NCI-H526 treated with DMSO at 0.1 percent for 48 hours (cell line): ENCODE measurements at regions not wholly inside any gene's neighbourhood (a gene's known extent, or its start where the extent isn't known, plus 50 kb on each side); places are given as distances from the start of the nearest gene placed in this dataset.

Experiments used
- DNase-seq: peaks from one replicate; lab custom pipeline; 2025; lab: John Stamatoyannopoulos, UW

DNA sequence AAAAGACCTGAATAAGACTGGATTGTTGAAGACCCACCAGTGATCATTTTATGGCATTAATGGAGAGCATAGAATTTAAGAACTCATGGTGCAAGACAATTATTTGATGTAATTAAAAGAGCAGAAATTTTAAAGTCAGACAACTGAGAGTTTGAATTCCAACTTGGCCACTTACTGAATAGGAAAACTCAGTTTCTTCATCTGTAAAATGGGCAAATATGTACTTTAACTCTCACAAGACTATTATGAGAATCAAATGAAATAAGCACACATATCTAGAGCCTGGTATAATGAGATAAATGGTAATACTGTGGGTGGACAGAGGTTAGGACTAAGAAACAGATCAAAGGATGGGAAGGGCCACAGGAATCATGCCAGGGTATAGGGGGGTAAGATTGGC lies 88.0 kb downstream of the SOX9 start:
- no peak for DNase-seq

DNA sequence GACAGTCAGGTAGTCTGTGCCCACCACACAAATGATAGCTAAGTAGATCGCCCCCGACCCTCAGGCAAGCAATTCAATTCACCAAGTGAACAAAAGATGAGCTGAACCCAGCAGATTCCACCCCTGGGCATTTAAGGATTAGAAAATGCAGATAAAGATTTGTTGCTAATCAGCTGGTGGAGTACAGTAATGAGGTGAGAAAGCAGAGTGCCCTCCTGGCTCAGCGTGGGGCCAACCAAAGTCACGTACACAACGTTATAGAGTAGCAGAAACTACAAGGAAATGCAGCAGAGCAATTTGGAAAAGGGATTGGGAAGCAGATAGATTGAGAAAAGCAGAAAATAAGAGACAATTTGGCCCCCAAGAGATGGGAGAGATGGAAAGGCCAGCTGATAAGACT lies 91.2 kb downstream of the SOX9 start:
- no peak for DNase-seq

- no peak for DNase-seq
Measured at GRCh38 chr17:72215490-72215889, 94.7 kb downstream of the SOX9 start.

DNA sequence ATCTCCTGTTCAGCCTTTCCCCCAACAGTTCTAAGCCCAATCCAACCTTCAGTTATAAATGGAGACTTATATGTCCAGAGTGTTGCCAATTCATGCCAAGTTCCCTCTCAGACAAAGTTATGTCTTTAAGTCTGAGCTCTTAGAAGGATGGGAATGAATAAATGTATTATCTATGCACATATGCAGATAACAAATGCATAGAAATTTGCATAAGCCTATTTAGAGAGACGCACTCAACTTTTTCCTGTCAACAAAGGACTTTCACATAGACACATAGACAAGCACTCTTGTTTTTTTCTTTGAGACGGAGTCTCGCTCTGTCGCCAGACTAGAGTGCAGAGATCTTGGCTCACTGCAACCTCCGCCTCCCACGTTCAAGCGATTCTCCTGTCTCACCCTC lies 95.1 kb downstream of the SOX9 start:
- DNase-seq = no peak

- no peak for DNase-seq
Measured at GRCh38 chr17:72219137-72219823, 98.5 kb downstream of the SOX9 start.

DNA sequence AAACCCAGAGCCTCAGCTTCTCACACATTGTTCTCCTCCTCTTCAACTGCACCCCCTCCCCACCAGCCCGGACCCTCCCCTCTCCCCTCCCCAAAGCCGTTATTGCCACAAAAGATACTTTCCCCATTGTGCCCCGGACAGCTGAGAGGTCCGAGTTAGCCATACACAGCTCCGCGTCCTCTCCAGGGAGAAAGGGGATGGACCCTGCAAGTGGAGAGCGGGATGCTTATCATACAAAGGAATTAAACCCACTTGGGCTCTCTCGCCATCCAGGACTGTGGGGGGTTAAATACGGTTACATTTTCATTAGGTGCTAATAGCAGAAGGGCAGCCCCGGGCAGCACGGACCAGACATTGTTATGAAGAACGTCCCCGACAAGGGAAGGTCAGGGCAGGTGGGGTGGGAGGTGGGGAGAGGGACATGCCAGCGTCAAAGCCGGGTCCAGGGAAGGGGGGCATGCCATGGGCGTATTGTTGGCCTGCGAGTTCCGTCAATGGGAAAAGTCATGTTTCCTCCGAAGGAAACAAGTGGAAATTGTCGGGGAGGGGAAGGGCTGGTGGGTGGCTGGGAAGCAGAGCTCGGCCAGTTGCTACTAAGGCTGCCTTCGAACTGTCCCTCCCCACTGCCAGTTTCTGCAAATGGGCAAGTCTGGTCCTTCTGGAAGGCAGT lies 99.1 kb downstream of the SOX9 start:
- DNase-seq = no peak

- DNase-seq = peak; percentile 94
Measured at GRCh38 chr17:72222661-72223380, 102.0 kb downstream of the SOX9 start.

- DNase-seq = no peak
Measured at GRCh38 chr17:72223866-72224291, 103.1 kb downstream of the SOX9 start.

- DNase-seq = no peak
Measured at GRCh38 chr17:72226322-72226721, 105.5 kb downstream of the SOX9 start.

- peak; percentile 85 for DNase-seq
Measured at GRCh38 chr17:72233986-72234385, 113.2 kb downstream of the SOX9 start.

GRCh38 chr17:72234985-72235384 lies 114.2 kb downstream of the SOX9 start:
- peak; percentile 57 for DNase-seq

GRCh38 chr17:72236980-72237633 lies 116.3 kb downstream of the SOX9 start:
- peak; percentile 89 for DNase-seq

GRCh38 chr17:72238157-72238673 lies 117.4 kb downstream of the SOX9 start:
- DNase-seq = peak; percentile 61

- DNase-seq = no peak
Measured at GRCh38 chr17:72239548-72239947, 118.7 kb downstream of the SOX9 start.

GRCh38 chr17:72240333-72240732 lies 119.5 kb downstream of the SOX9 start:
- DNase-seq = no peak

DNA sequence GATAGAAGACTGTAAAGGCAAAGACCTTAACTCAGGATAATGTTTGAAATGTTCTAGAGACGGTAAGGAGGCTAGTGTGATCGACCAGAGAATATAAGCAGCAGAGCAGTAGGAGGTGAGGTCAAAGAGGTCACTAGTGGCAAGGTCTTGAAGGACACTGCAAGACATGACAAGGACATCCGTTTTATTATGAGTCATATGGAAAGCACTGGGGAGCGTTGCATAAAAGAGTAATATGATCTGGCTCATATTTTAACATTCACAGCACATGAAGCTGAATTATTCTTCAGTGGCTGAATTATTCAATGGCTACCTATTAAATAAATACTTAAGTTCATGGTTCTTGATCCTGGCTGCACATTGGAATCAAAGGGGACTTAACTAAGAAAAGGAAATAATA lies 123.7 kb downstream of the SOX9 start:
- DNase-seq = no peak

DNA sequence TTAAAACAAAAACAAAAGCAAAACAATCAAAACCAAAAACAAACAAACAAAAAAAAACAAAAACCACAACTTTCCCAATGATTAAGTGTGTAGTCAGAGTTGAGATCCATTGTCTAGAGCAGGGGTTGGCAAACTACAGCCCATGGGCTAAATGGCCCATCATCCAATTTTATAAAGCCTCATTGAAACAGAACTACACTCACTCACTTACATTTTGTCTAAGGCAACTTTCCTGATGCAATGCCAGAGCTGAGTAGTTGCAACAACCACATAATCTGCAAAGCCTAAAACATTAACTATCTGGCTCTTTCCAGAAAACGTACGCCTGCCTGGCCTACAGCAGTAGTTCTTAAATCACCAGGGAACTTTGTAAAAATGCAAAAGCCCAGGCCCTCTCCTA lies 124.1 kb downstream of the SOX9 start:
- DNase-seq = no peak

GRCh38 chr17:72249441-72249840 lies 128.6 kb downstream of the SOX9 start:
- no peak for DNase-seq

DNA sequence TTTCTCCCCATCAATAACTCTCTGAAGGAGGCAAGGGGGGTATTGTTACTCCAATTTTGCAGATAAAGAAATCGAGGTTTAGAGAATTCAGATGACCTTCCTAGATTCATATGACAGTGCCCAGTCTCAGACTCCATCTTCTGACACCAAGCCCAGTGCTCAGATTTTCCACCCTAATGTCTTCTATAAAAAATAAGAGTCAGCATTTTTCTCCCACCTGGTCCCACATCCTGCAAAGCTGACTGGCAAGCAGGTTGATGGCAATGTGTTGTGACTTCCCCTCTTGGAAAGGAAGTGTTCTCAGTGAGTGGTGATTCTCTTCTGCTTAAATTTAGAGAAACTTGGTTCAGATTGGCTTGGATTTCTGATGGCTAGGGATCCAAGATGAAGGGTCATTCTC lies 129.4 kb downstream of the SOX9 start:
- no peak for DNase-seq

DNA sequence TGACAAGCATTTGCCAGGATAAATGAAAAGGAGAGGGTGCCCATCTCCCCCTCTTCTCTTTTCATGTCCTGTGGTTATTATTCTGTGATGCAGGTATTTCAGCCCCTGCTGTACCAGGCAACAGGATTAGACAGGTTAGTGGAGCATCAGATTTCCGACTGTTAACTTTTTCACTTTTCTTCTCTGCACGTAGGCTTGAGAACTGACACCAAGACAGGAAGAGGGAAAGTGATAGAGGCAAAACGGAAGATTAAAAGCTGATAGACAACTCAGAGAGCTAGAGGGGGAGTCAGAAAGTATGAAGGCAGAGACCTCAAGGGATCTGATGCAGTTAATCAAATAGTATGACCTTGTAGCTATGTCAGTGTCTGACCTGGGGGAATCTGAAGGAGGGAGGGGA lies 132.8 kb downstream of the SOX9 start:
- DNase-seq = no peak

GRCh38 chr17:72254808-72255449 lies 134.1 kb downstream of the SOX9 start:
- DNase-seq = no peak

DNA sequence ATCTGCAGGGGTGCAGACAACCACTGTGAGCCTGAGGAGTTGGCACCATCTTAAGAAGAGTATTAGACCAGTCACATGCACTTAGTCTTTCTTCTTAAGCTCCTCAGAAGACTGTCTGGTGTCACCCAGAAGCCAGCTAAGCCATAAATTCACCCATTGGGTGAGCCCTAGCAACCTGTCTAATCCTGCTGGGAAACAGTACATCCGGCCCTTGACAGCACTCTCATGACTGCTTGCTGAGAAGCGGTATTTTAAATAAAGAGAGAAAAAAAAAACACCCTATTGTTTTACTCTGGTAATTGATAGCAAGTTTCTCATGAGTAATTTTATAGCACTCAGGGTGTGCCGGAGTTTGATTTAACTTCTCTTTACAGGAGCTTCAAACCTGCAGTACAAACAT lies 134.7 kb downstream of the SOX9 start:
- DNase-seq = no peak
